OCI-LY7 (cell line): ENCODE measurements at regions not wholly inside any gene's neighbourhood (a gene's known extent, or its start where the extent isn't known, plus 50 kb on each side); places are given as distances from the start of the nearest gene placed in this dataset.

ENCODE experiments used
- EZH2phosphoT487 ChIP-seq: fragments of 200-600 bp; sonication (generic); IDR thresholded peaks from 2 replicates; pipeline ENCODE4 v1.6.1; 2018; ENCODE audit warnings: low read depth, borderline replicate concordance, mild to moderate bottlenecking, mixed run types, antibody characterized with exemption, low read length, moderate library complexity, mixed read lengths
- TF ChIP-seq, protein P1 (sequence below): fragments of 200-600 bp; sonication (generic); conservative IDR thresholded peaks from 2 replicates; pipeline ENCODE4 v1.5.1; 2014; ENCODE audit warnings: mild to moderate bottlenecking, antibody characterized with exemption, low read length, moderate library complexity, mixed read lengths

DNA sequence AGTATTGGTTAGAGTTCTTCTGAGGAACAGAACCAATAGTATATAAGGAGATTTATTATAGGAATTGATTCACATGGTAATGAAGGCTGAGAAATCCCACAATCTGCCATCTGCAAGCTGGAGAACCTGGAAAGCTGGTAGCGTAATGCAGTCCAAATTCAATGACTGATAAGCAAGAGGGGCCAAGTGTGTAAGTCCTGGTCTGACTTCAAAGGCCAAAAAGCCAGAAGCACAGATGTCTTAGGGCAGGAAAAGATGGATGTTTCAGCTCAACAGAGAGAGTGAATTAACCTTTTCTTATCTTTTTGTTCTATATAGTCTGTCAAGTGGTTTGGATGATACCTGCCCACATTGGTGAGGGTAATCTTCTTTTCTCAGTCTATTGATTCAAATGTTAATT lies 146.4 kb downstream of the FGF10 start:
- no peak for TF ChIP-seq EZH2phosphoT487
- TF ChIP-seq, protein P1, sequence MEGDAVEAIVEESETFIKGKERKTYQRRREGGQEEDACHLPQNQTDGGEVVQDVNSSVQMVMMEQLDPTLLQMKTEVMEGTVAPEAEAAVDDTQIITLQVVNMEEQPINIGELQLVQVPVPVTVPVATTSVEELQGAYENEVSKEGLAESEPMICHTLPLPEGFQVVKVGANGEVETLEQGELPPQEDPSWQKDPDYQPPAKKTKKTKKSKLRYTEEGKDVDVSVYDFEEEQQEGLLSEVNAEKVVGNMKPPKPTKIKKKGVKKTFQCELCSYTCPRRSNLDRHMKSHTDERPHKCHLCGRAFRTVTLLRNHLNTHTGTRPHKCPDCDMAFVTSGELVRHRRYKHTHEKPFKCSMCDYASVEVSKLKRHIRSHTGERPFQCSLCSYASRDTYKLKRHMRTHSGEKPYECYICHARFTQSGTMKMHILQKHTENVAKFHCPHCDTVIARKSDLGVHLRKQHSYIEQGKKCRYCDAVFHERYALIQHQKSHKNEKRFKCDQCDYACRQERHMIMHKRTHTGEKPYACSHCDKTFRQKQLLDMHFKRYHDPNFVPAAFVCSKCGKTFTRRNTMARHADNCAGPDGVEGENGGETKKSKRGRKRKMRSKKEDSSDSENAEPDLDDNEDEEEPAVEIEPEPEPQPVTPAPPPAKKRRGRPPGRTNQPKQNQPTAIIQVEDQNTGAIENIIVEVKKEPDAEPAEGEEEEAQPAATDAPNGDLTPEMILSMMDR, result no peak
